Stomach (tissue), 4 donors: ENCODE measurements at regions not wholly inside any gene's neighbourhood (a gene's known extent, or its start where the extent isn't known, plus 50 kb on each side); places are given as distances from the start of the nearest gene placed in this dataset.

Experiments used
- POLR2AphosphoS5 ChIP-seq, 3 donors: sonication (generic); formaldehyde crosslinking; IDR thresholded peaks; one replicate each; pipeline ENCODE4 v1.6.1; 2016; ENCODE audit warnings: antibody characterized with exemption in 3 of 3
- TF ChIP-seq, protein P1 (sequence below), 7 experiments: fragments of 450-650 bp in 4 of 7; fragments of 200-600 bp in 3 of 7; sonication (generic) in 3 of 7; IDR thresholded peaks; one replicate each; pipeline ENCODE4 v1.5.1; 2016 to 2019; ENCODE audit warnings: antibody characterized with exemption in 7 of 7, control low read depth in 2 of 7, mild to moderate bottlenecking in 1 of 7

DNA sequence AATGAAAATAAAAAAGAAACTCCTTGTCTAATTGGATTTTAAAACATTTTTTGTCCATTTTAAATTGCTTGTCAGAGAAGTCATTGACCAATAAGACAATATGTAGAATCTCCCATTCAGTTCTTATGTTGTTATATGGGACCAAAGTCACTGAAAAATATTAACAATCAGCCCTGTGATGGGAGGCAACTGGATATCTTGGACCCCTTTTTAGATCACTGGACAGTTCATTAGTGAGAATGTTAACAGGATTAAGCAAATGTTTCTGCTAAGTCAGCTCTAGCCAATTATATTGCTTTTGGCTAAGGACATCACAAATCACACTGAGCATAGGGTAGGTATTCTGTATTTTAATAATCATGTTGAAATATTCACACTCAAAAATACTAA is 609.1 kb upstream of the USP24 start:
- TF ChIP-seq, protein P1, sequence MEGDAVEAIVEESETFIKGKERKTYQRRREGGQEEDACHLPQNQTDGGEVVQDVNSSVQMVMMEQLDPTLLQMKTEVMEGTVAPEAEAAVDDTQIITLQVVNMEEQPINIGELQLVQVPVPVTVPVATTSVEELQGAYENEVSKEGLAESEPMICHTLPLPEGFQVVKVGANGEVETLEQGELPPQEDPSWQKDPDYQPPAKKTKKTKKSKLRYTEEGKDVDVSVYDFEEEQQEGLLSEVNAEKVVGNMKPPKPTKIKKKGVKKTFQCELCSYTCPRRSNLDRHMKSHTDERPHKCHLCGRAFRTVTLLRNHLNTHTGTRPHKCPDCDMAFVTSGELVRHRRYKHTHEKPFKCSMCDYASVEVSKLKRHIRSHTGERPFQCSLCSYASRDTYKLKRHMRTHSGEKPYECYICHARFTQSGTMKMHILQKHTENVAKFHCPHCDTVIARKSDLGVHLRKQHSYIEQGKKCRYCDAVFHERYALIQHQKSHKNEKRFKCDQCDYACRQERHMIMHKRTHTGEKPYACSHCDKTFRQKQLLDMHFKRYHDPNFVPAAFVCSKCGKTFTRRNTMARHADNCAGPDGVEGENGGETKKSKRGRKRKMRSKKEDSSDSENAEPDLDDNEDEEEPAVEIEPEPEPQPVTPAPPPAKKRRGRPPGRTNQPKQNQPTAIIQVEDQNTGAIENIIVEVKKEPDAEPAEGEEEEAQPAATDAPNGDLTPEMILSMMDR (IDR thresholded peaks at IDR 0.05) = no peak
- TF ChIP-seq POLR2AphosphoS5 (IDR thresholded peaks at IDR 0.05) = no peak
